Uterus (tissue), 3 donors: ENCODE measurements at regions not wholly inside any gene's neighbourhood (a gene's known extent, or its start where the extent isn't known, plus 50 kb on each side); places are given as distances from the start of the nearest gene placed in this dataset.

Source experiments
- DNase-seq, 2 donors: peaks; one replicate each; pipeline ENCODE4 v3.0.0-alpha.2; 2019 to 2020
- H3K27ac ChIP-seq, 2 donors: fragments of 200-600 bp; sonication (generic); 1 replicate in 1 of 2; 2 replicates in 1 of 2; pipeline ENCODE4 v1.5.1; 2016 to 2018
- H3K27me3 ChIP-seq, 2 donors: fragments of 200-600 bp; sonication (generic); one replicate each; pipeline ENCODE4 v1.5.1; 2018 to 2019; ENCODE audit warnings: control low read depth in 1 of 2
- H3K36me3 ChIP-seq, 2 donors: fragments of 200-600 bp; sonication (generic); one replicate each; pipeline ENCODE4 v1.5.1; 2019; ENCODE audit warnings: control low read depth in 1 of 2
- H3K4me1 ChIP-seq, 2 donors: fragments of 200-600 bp; sonication (generic); one replicate each; pipeline ENCODE4 v1.5.1; 2018 to 2019; ENCODE audit warnings: control low read depth in 1 of 2
- H3K4me3 ChIP-seq, 2 donors: fragments of 200-600 bp; sonication (generic); 1 replicate in 1 of 2; 2 replicates in 1 of 2; pipeline ENCODE4 v1.5.1; 2018 to 2019; ENCODE audit warnings: mild to moderate bottlenecking in 1 of 2
- H3K9me3 ChIP-seq, 2 donors: fragments of 200-600 bp; sonication (generic); one replicate each; pipeline ENCODE4 v1.5.1; 2019; ENCODE audit warnings: control low read depth in 1 of 2
- POLR2A ChIP-seq, 2 donors: fragments of 450-650 bp; IDR thresholded peaks; one replicate each; pipeline ENCODE4 v1.6.1; 2016; ENCODE audit warnings: antibody characterized with exemption in 2 of 2, mild to moderate bottlenecking in 1 of 2, moderate library complexity in 1 of 2
- intact Hi-C: fragments of 100-400 bp; cut with DNase I; formaldehyde crosslinking; loops from one replicate; pipeline ENCODE4 v1.15.1; 2023; ENCODE audit warnings: low total_unique reads
- TF ChIP-seq, protein P1 (sequence below), 4 experiments: fragments of 200-600 bp in 2 of 4; fragments of 450-650 bp in 2 of 4; sonication (generic) in 2 of 4; IDR thresholded peaks; one replicate each; pipeline ENCODE4 v1.5.1; 2016 to 2019; ENCODE audit warnings: antibody characterized with exemption in 4 of 4, mild to moderate bottlenecking in 2 of 4, moderate library complexity in 1 of 4
- donor health status: DM: yes; HTN: yes; CAD: no.

- no peaks in the 10 kb centered on the region for H3K36me3 ChIP-seq
- TF ChIP-seq, protein P1, sequence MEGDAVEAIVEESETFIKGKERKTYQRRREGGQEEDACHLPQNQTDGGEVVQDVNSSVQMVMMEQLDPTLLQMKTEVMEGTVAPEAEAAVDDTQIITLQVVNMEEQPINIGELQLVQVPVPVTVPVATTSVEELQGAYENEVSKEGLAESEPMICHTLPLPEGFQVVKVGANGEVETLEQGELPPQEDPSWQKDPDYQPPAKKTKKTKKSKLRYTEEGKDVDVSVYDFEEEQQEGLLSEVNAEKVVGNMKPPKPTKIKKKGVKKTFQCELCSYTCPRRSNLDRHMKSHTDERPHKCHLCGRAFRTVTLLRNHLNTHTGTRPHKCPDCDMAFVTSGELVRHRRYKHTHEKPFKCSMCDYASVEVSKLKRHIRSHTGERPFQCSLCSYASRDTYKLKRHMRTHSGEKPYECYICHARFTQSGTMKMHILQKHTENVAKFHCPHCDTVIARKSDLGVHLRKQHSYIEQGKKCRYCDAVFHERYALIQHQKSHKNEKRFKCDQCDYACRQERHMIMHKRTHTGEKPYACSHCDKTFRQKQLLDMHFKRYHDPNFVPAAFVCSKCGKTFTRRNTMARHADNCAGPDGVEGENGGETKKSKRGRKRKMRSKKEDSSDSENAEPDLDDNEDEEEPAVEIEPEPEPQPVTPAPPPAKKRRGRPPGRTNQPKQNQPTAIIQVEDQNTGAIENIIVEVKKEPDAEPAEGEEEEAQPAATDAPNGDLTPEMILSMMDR (IDR thresholded peaks at IDR 0.05), result no peak
- no peak for TF ChIP-seq POLR2A (IDR thresholded peaks at IDR 0.05)
- H3K4me1 ChIP-seq, result no peaks in the 10 kb centered on the region
- H3K9me3 ChIP-seq, result no peaks in the 10 kb centered on the region
- DNase-seq, result no peak
- no peak overlapping the region for H3K4me3 ChIP-seq
- intact Hi-C loops, result loop anchor here (10.0 kb wide), 1 partner anchor 548 kb away; no protein-coding TSS in a partner anchor
- no peaks in the 10 kb centered on the region for H3K27me3 ChIP-seq
- no peak overlapping the region for H3K27ac ChIP-seq
Measured at GRCh38 chr20:22696759-22697158, 112.4 kb upstream of the FOXA2 start.

- no peaks in the 10 kb centered on the region for H3K9me3 ChIP-seq
- H3K4me3 ChIP-seq, result no peak overlapping the region
- DNase-seq, result no peak
- no peaks in the 10 kb centered on the region for H3K4me1 ChIP-seq
- H3K27ac ChIP-seq, result no peak overlapping the region
- no peaks in the 10 kb centered on the region for H3K27me3 ChIP-seq
- no peaks in the 10 kb centered on the region for H3K36me3 ChIP-seq
- TF ChIP-seq POLR2A (IDR thresholded peaks at IDR 0.05), result no peak
- TF ChIP-seq, protein P1 (IDR thresholded peaks at IDR 0.05), result no peak
- intact Hi-C loops, result loop anchor here (10.0 kb wide), 1 partner anchor 546 kb away; no protein-coding TSS in a partner anchor
Measured at GRCh38 chr20:22698259-22698842, 114.0 kb upstream of the FOXA2 start.

DNA sequence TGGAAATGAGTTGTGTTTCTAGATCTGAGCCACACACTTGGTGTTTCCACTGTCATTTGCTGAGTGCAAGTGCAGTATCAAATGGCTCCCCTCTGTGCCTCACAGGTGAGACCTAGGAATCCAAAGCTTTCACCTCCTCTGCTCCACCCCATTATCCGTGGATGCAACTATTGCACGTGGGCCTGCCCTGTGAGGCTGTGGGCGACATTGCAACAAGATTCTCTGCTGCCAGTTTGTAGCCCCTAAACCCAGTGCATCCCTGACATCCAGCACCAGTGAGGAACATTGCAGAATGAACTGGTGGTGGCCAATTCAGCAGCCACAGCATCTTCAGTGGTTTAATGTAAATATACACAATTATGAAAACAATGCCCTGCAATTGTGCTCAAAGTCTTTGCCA lies 115.0 kb upstream of the FOXA2 start:
- no peaks in the 10 kb centered on the region for H3K36me3 ChIP-seq
- H3K27ac ChIP-seq, result no peak overlapping the region
- H3K27me3 ChIP-seq, result no peaks in the 10 kb centered on the region
- no peaks in the 10 kb centered on the region for H3K9me3 ChIP-seq
- no peak for TF ChIP-seq POLR2A (IDR thresholded peaks at IDR 0.05)
- TF ChIP-seq, protein P1 (IDR thresholded peaks at IDR 0.05), result no peak
- no peak overlapping the region for H3K4me3 ChIP-seq
- no peaks in the 10 kb centered on the region for H3K4me1 ChIP-seq
- no peak for DNase-seq
- intact Hi-C loops, result loop anchor here (10.0 kb wide), 1 partner anchor 545 kb away; no protein-coding TSS in a partner anchor

GRCh38 chr20:22700367-22700766 lies 116.0 kb upstream of the FOXA2 start:
- intact Hi-C loops, result no loop called here
- Histone ChIP-seq H3K4me1 (no peaks in the 10 kb centered on the region), H3K27ac (no peak overlapping the region), H3K4me3 (no peak overlapping the region), H3K36me3 (no peaks in the 10 kb centered on the region), H3K9me3 (peaks cover 0 to 2% of the 10 kb centered on the region in 2 donors), H3K27me3 (no peaks in the 10 kb centered on the region)
- no peak for TF ChIP-seq POLR2A (IDR thresholded peaks at IDR 0.05)
- TF ChIP-seq, protein P1 (IDR thresholded peaks at IDR 0.05), result no peak
- DNase-seq, result no peak

- H3K4me3 ChIP-seq, result no peak overlapping the region
- DNase-seq, result no peak
- TF ChIP-seq, protein P1 (IDR thresholded peaks at IDR 0.05), result no peak
- no peak for TF ChIP-seq POLR2A (IDR thresholded peaks at IDR 0.05)
- intact Hi-C loops, result no loop called here
- H3K9me3 ChIP-seq, result peaks cover 0 to 2% of the 10 kb centered on the region in 2 donors
- no peak overlapping the region for H3K27ac ChIP-seq
- H3K4me1 ChIP-seq, result no peaks in the 10 kb centered on the region
- H3K36me3 ChIP-seq, result no peaks in the 10 kb centered on the region
- H3K27me3 ChIP-seq, result no peaks in the 10 kb centered on the region
Measured at GRCh38 chr20:22701679-22702308, 117.4 kb upstream of the FOXA2 start.
